HG03342 (cell line): ENCODE measurements at regions not wholly inside any gene's neighbourhood (a gene's known extent, or its start where the extent isn't known, plus 50 kb on each side); places are given as distances from the start of the nearest gene placed in this dataset.

ENCODE experiments used
- ATAC-seq: cut with Tn5 transposase; IDR thresholded peaks from one replicate; pipeline ENCODE4 v1.9.1; 2021; ENCODE audit warnings: mild to moderate bottlenecking, moderate library complexity; ENCODE audit not compliant: unreplicated experiment

DNA sequence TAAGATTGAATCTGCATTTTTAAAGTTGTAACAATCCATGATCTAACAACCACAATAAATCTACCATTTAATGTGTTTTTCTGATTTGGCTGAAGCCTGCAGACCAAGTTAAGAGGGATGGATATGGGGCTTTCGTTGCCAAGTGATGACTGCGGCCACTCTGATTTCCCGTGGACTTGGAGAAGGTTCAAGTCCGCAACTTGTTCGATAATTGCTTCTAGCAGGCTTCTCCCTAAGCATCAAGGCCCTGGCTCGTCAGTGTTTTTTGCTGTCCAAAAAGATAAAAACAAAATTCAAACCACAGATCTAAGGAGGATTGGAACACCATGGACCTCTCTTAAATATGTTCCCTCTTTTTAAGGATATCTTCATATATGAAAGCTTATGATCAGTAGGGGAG lies 256.6 kb downstream of the CNTN3 start:
- ATAC-seq = no peak

DNA sequence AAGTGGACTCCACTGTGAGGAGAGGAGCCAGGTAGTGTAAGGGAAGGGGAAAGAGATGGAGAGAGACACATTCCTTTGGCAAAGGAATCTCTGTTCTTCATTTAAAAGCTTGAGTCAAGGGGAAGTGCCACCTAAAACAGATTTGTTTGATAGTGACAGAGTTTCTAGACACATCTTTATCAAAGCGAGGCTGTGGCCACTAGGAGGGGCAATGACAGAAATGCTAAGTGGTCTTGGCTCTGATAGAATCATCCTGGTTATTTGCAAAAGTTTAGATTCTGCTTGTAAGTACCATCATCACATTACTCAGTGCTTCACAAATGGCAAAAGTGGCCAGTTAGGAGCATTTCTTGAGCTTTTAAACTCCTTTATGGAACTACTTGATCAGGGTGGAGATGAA lies 261.4 kb downstream of the CNTN3 start:
- no peak for ATAC-seq

DNA sequence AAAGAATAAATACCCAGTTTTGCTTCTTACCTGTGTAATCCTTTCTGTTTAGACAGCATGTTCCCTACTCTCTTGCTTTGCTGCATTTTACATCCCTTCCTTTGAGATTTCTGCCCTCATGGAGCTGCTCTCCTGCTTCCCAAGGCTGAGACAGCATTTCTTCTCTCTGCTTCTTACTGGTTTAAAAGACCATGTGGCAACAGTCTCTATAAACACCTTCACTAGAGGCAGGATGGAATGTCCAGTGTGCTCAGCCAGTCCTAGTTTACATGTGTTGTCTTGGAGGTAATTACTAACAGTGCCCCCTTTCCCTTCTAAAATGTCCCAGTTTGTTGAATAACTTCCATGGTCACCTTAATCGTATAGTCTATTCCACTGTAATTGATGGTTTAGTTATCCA lies 262.3 kb downstream of the CNTN3 start:
- ATAC-seq = no peak

DNA sequence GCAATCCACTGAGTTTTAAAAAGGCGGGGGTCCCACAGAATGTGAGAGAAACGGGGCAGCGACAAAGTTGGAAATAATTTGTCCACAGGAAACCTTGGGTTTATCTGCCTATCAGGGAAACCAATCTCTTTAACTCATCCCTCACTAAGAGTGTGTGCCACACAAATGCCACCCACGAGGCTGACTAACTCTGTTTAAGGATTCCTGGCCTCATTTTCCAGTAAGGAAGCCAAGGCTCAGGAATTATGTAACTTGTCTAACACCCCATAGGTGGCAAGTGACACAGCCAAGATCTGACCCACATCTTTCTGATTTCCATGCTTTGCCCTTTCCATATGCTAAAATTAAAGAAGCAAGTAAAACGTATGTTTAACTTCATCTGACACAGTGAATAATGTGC lies 263.2 kb downstream of the CNTN3 start:
- no peak for ATAC-seq

DNA sequence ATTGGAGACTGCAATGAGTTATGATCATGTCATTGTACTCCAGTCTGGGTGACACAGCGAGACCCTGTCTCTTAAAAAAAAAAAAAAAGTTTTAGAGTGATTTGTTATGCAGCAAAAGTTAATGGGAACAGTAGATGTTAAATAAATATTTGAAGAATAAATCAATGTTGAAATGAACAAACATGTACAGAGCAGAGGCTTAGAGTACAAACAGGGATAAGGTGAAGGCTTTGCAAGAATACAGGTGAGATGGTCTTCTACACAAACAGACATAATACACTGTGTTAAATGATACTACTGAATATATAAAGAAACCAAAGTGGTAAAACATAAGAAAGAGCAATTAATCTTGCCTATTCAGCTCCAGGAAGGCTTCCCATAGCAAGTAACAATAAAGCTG lies 265.4 kb downstream of the CNTN3 start:
- ATAC-seq = no peak

DNA sequence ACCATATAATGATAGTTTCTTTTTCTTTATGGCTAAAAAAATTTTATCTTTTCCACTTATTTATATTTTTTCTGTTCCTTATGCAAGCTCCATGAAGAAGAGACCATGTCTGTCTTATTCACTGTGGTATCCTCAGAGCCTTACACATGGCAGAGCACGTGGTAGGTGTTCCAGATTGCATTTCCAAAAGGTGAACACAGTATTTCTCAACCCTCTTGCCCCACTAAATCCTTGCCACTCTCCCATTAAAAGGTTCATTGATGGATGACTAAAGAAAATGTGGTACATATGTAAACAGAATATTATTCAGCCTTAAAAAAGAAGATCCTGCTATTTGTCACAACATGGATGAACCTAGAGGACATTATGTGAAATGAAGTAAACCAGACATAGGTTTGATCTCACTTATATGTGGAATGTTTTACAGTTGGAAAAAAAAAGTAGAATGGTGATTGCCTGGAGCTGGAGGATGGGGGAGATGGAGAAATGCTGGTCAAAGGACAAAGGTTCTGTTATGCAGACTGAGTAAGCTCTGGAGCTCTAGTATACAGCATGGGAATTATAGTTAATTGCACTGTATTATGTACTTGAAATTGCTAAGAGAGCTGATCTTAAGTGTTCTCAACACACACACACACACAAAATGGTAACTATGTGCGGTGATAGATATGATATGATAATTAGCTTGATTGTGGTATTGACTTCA lies 266.7 kb downstream of the CNTN3 start:
- no peak for ATAC-seq

DNA sequence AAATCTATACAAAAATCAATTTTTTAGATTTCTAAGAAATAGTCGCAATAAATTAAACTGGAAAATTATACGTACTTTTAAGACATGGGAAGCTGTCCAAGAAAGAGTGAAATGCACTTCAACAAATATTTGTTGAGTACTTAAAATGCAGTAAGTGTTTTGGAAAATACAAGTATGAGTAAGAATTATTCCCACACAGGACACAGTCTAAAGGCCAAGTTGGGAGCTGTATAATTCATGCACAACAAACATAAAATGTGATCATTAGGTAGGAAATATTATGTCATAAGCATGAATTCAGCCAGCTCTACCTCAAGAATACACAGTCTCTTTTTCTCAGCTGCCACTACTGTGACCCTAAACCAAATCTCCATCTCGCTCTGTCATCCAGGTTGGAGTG lies 267.6 kb downstream of the CNTN3 start:
- no peak for ATAC-seq

DNA sequence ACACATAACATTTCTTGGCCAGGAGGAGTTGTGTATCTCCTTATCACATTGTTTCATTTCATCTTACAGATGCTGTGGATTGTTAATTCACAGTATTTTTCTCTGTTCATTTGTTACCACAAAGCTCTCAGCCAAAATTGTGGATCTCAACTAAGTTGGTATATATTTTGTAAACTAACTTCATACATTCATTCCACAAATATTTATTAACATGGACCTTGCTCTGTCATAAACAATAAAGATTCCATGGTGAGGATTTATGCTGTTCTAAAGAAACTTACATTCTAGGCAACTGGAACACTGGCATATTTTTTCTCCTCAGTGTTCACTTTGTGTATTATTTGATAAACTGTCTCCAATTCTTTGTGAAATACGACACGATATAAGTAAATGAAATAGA lies 268.8 kb downstream of the CNTN3 start:
- no peak for ATAC-seq

DNA sequence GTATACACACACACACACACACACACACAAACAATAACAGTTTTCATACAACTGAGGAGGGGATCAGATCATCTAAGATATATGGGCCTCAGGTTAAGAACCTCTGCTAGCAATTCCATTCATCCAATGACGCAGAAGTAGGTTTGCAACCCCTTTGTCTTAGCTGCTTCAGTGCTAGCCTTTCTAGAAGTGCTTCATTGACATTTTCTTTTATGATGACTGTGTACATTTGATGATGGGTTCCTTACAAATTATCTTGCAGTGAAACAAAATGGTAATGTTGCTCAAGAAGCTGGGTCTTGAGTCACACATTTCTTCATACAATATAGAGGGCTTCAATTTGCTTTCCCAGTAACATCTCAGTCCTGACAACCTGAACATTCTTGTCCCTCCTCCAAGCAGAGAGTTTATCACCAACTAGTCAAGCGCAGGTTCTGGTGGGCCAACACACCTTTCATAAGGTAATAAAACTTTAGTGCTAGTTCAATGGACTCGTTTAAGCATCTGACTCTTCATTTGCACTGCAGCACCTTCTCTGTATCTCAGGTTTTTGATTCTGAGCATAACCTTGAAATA lies 269.5 kb downstream of the CNTN3 start:
- no peak for ATAC-seq

DNA sequence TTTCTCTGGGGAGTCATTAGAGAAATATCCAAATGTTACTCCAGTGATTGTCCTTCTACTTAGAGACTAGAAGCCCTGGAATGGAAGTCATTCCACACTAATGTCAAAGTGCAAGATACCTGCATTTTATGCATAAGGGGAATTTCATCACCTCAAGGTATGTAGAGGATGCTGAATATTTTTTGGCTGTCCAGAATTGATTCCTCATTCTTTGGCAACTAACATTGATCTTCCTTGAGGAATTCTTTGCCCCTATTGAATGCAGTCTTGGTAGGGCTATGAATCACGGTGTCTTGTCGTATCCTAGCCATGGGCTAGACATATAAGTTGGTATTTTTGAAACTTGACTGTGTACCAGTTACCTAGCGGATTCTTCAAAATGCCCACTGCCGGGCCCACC lies 271.1 kb downstream of the CNTN3 start:
- ATAC-seq = no peak

DNA sequence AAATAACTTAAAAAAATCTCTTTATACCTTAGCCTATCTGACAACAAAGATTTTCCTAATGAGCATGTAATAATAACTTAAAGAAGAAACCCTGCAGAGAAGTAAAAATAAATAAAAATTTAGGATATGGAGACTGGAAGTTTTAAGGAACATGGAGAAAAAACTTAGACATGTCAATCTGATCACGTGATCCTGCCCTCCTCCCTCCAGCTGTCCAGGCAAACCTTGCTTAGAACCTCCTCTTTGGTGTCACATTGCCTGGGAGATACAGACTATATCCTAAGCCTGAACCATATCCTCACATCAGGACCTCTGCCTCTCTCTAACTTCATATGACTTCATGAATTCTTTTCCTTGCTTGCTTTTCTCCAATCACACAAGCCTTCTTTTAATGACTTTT lies 275.5 kb downstream of the CNTN3 start:
- no peak for ATAC-seq

DNA sequence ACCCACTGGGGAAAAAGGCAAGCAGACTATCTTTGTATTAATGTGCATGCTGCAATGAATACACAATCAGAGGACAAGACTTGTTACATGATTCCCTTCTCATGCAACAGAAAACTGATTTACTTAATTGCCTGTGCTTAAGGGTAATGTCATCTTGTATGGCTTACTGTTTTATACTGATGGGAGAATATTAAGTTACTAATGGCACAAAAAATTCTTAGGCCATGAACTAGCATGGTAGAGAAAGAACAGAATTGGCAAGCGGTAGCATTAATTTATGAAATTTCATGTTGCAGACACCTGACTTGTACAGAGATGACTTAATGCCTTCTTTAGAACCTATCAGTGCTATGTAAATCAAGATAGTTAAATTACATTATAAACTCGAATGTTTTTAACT lies 282.3 kb downstream of the CNTN3 start:
- no peak for ATAC-seq

DNA sequence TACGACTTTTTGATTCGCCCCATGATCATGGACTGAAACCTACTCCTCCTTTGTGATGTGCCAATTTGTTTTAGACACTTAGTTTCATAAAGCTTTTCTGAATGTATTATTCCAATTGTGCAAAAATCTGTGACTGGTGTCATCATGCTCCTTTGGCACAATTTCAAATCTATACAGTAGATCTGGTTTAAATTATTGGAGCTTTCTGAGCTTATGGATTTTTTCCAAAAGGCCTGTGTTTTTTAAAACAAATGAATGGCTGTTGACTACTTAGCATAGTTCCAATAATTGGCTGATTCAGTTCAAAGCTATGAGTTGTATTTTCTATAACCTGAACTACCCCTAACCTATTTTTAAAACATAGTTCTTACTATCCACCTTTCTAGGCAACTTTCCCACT lies 282.7 kb downstream of the CNTN3 start:
- ATAC-seq = no peak

DNA sequence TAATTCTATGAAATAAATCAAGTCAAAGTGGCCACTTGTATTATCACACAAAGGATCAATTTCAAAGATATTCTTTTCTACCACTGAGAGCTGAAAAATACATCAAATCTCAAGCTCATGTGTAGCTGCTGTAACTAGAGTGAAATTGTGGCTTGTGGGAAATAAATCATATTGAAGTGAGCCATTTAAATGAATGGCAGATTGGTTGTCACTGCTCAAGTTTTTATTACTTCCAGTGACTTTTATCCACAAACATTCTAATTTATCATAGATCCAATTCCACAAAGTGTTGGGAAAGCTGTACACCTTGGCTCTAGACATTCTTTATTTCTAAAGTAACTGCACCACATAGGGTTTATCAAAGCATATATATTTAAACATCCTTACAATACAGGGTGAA lies 285.4 kb downstream of the CNTN3 start:
- no peak for ATAC-seq

DNA sequence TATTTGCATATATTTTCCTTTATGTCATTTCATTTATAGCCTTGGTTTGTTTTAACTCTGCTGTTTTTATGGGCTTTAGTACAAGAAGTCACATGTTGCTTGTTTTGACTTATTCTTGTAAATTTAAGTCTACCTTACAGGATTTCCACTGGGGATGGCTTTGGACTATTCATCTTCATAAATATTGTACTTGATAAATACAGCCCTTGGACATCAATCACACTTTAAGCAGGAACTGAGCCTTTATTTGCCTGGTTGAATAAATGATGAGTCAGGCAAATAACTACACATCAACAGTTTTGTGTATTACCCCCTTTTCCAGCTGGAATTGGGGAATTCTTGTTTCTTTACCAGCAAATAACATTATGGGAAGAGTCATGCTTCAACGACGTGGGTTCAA lies 286.0 kb downstream of the CNTN3 start:
- ATAC-seq = no peak

DNA sequence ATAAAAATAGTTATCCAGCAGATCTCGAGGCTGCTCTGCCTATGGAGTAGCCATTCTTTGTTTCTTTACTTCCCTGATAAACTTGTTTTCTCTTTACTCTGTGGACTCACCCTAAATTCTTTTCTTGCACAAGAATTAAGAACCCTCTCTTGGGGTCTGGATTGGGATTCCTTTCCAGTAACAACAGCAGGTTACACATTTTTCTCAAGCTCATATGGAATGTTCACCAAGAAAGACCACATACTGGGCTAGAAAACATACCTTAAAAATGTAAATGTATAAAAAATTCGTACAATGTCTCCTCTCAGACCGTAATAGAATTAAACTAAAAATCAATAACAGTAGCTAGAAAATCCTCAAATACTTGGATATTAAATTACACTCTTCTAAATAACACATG lies 299.2 kb downstream of the CNTN3 start:
- no peak for ATAC-seq

DNA sequence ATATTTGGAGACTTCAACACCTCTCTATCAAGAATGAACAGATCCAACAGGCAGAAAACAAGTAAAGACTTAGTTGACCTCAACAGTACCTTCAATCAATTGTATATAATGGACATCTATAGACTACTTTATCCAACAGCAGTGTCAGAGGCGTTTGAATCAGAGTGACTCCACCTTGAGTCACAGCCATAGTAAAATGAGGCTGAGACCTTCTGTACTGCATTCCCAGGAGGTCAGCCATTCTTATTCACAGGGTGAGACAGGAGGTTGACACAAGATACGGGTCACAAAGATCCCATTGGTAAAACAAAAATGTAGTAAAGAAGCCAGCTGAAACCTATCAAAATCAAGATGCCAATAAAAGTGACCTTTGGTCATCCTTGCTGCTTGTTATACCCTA lies 299.8 kb downstream of the CNTN3 start:
- ATAC-seq = no peak

DNA sequence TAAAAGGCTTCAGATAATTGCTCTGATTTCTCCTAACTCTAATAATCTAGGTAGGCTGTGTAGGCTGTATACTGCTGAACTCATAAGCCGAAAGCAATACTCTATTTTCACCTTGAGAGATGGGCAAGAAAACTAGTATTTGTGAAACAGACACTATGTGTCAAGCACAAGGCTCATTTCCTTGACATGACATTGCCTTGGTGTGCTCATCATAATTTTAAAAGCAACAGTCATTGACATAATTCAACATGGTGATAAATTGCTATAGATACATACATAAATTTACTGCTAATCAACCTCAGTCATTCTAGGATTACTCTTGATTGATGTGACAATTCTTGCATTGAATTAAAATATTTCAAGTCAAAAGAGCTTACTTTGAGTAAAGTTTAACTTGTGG lies 304.7 kb downstream of the CNTN3 start:
- ATAC-seq = no peak

DNA sequence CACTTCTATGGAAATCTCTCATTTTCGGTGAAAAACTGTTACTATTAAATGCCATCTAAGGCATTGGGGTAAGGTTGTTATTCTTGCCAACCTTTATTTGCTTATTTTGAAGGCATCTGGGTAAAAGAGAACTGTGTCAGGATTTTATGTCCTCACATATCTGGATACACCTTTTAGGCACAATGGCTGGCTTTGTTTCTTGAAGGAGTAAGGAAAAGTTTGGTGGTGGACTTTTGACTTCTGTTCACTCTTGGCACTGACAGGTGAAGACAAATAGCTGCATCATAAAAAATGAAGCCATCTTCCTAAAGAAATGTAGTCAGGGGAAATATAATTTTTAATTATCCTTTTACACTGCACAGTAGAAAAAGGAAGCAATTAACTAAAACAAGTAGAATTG lies 310.0 kb downstream of the CNTN3 start:
- ATAC-seq = no peak

DNA sequence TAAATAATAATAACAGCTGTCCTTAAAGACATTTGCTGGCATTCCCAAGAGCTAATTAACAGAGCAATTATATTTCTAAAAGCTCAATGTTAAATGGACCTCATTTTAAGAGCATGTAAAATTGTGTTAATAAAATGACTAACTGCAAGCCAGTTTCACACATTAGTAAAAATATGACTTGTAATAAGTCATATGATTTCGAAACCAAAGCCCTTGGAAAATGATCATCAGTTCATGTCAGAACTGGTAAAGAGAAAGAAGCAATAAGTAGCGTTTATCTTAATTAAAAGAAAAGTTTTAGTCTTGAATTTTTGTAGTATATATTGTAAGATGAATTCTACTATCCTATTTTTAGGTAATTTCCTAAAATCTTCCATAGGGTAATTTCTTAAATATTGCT lies 310.7 kb downstream of the CNTN3 start:
- ATAC-seq = no peak

DNA sequence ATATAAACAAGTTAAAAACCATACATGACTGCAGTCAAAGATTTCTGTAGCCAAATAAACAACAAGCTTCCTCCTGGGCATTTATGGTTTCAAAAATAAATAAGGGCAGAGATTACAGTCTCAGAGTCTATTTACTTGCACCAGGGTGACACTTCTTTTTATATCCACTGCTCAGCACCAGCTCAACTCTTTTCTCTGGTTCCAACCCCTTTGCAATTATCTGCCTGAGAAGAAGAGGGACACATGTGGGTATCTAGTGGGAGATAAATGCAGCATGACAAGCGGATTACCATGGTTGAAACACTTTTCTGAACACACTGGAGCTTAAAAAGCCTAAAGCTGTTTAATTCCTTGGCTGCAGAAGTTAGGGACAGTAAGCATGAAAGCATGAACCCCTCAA lies 311.5 kb downstream of the CNTN3 start:
- no peak for ATAC-seq

DNA sequence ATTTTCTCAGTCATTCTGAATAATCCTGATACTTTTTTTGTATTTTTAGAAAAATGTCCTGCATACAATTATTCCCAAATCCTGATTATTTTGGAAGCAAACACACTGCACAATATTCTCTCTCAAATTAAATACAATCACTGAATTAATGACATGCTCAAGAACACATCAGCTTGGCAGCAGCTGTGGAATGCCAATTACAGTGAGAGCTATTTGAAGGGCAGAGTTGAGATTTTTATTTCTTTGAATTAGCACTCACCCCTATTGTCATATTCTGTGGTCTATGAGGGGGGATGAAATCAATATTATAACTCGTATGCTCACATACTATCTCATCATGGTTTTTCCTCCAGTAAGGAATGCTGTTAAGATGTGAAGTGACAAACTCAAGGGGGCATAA lies 312.2 kb downstream of the CNTN3 start:
- ATAC-seq = no peak

DNA sequence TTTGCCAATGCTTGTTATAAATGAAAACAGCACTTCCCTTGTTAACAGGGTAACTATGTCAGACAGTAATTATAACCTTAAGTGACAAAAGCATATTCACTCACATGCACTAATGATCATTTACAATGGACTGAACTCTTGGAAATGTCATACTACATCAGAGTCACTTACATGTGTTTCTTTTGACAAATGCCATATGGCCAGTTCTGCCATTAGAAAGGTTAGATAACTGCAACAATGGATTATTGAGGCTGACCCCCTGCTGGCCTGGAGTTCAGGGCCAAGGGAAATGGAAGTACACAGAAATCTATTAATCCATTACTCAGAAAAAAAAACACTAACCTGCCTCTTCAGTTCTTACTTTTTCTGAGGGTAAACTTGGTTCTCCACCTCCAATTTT lies 313.4 kb downstream of the CNTN3 start:
- no peak for ATAC-seq
